Calu3 (cell line): ENCODE measurements at regions not wholly inside any gene's neighbourhood (a gene's known extent, or its start where the extent isn't known, plus 50 kb on each side); places are given as distances from the start of the nearest gene placed in this dataset.

Experiments used
- BruUV-seq: library from RNA; stranded (reverse); fragments of 400-500 nt; replicated peaks from 2 replicates; lab custom pipeline; 2021; lab: Mats Ljungman, UMichigan
- CTCF ChIA-PET: fragments of 300-600 bp; sonication (Branson Sonifier 250); formaldehyde crosslinking; loops from one replicate; lab custom pipeline; 2022; ENCODE audit warnings: antibody characterized with exemption; lab: Charles Lee
- DNase-seq: peaks from one replicate; pipeline ENCODE4 v3.0.0; 2022
- H3K27ac Mint-ChIP-seq: one replicate; pipeline ENCODE4 v1.8.0; 2022; ENCODE audit warnings: mixed read lengths; ENCODE audit not compliant: unreplicated experiment
- H3K27me3 Mint-ChIP-seq: one replicate; pipeline ENCODE4 v1.8.0; 2022; ENCODE audit warnings: mixed read lengths; ENCODE audit not compliant: unreplicated experiment
- H3K36me3 Mint-ChIP-seq: one replicate; pipeline ENCODE4 v1.8.0; 2022; ENCODE audit warnings: mild to moderate bottlenecking, moderate library complexity, mixed read lengths; ENCODE audit not compliant: insufficient read depth, unreplicated experiment
- H3K4me1 Mint-ChIP-seq: one replicate; pipeline ENCODE4 v1.8.0; 2022; ENCODE audit warnings: mild to moderate bottlenecking, low read depth, mixed read lengths; ENCODE audit not compliant: unreplicated experiment
- H3K4me3 Mint-ChIP-seq: one replicate; pipeline ENCODE4 v1.8.0; 2022; ENCODE audit warnings: mild to moderate bottlenecking, low read depth, moderate library complexity, mixed read lengths; ENCODE audit not compliant: unreplicated experiment
- H3K9me3 Mint-ChIP-seq: one replicate; pipeline ENCODE4 v1.8.0; 2022; ENCODE audit warnings: low read depth, mixed read lengths; ENCODE audit not compliant: unreplicated experiment
- intact Hi-C: fragments of 100-400 bp; cut with micrococcal nuclease; formaldehyde crosslinking; loops from one replicate; pipeline ENCODE4 v1.10.0; 2022; ENCODE audit not compliant: unreplicated experiment
- TF ChIP-seq, protein P1 (sequence below): fragments of 200-600 bp; IDR thresholded peaks from one replicate; pipeline ENCODE4 v1.8.0; 2022; ENCODE audit warnings: antibody characterized with exemption; ENCODE audit not compliant: unreplicated experiment

DNA sequence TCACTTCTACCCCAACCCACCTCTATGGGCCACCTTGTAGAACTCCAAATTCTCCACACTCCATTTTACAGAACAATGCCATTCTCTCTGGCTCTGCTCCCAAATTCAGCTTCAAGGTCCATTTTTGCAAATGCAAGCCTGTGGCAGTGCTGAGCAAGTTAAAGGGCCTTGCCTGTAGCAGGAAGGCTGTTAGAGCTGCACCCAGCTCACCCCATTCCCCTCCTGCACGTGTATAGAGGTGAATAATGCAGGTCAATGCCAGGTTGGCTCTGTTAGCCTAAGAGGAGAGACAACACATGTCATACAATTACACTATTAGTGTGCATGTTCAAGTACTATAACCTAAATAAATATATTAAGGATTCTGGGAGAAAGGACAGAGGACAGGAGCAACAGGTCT, 120.4 kb downstream of the TBX5 start:
- Mint-ChIP-seq H3K27me3 (no peaks in the 10 kb centered on the region), H3K27ac (no peak overlapping the region), H3K4me1 (no peaks in the 10 kb centered on the region), H3K36me3 (no peaks in the 10 kb centered on the region), H3K9me3 (peaks cover 4% of the 10 kb centered on the region), H3K4me3 (no peak overlapping the region)
- CTCF ChIA-PET, result no interaction called here
- no peak for DNase-seq
- TF ChIP-seq, protein P1, sequence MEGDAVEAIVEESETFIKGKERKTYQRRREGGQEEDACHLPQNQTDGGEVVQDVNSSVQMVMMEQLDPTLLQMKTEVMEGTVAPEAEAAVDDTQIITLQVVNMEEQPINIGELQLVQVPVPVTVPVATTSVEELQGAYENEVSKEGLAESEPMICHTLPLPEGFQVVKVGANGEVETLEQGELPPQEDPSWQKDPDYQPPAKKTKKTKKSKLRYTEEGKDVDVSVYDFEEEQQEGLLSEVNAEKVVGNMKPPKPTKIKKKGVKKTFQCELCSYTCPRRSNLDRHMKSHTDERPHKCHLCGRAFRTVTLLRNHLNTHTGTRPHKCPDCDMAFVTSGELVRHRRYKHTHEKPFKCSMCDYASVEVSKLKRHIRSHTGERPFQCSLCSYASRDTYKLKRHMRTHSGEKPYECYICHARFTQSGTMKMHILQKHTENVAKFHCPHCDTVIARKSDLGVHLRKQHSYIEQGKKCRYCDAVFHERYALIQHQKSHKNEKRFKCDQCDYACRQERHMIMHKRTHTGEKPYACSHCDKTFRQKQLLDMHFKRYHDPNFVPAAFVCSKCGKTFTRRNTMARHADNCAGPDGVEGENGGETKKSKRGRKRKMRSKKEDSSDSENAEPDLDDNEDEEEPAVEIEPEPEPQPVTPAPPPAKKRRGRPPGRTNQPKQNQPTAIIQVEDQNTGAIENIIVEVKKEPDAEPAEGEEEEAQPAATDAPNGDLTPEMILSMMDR, result no peak
- BruUV-seq, result no TSS peak
- intact Hi-C loops, result no loop called here

DNA sequence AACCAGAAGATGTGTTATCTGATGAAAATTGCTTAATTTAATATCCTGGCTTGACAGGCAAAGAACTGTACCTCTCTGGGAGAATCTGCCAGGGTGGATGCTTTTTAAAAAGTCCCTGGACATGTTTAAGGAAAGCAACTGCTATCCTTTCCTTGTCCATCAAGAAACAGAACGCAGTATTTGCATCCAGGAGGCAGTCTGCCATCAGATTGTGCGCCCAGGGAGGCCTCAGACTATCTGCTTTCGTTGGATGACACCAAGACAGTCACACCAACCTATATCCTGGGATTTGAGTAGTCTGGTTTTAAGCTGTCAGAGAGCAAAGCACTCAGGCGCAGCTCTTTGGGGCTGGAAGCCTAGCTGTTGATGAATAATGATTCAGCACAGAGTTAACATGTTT, 121.9 kb downstream of the TBX5 start:
- no peak overlapping the region for H3K4me3 Mint-ChIP-seq
- no TSS peak for BruUV-seq

DNA sequence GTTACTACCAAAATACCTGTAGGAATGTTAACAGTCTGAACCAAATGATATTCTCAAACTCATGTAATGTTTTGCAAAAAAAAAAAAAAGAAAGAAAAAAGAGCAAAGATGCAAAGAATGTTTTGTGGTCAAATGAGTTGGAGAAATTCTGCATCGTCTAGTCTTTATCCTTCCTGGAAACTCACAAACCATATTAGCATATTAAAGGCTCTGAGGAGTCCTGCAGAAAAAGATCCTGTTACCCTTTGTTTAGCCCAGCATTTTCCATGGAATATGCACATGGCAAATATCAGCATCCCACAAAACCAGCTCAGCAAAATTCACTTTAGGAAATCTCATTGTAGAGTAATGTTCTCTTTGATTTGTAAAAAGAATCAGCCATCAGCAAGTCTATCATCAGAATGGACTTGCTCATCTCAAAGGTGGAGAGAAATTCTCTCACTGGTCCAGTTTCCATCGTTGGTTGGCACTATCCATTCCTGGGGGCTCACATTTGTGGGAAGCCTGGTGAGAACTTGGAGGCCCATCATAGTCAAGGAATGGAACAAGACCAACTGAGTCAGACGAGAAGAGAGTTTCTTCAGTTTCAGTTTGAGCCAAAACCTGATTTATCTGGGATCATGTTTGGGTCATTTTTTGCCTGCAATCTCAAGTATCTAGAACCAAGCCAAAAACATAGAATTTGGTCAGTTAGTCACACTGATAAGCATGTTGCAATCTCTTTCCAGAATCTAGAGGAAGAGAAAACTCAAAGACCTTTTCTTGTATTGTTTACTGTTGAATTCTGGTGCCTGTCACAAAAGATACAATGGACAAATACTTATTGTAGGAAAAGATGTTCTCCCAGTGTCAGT, 129.8 kb downstream of the TBX5 start:
- no peaks in the 10 kb centered on the region for H3K36me3 Mint-ChIP-seq
- H3K4me1 Mint-ChIP-seq, result no peaks in the 10 kb centered on the region
- intact Hi-C loops, result no loop called here
- CTCF ChIA-PET, result no interaction called here
- TF ChIP-seq, protein P1, result no peak
- peaks cover 12% of the 10 kb centered on the region for H3K9me3 Mint-ChIP-seq
- DNase-seq, result no peak
- no peaks in the 10 kb centered on the region for H3K27me3 Mint-ChIP-seq
- no TSS peak for BruUV-seq
- H3K27ac Mint-ChIP-seq, result no peak overlapping the region
- H3K4me3 Mint-ChIP-seq, result no peak overlapping the region

More for the DNA sequence above, 121.9 kb downstream of the TBX5 start:
- Mint-ChIP-seq H3K27me3 (no peaks in the 10 kb centered on the region), H3K27ac (no peak overlapping the region), H3K36me3 (no peaks in the 10 kb centered on the region), H3K4me1 (no peaks in the 10 kb centered on the region), H3K9me3 (peaks cover 9% of the 10 kb centered on the region)
- CTCF ChIA-PET, result no interaction called here
- no peak for DNase-seq
- intact Hi-C loops, result no loop called here
- TF ChIP-seq, protein P1, result no peak

DNA sequence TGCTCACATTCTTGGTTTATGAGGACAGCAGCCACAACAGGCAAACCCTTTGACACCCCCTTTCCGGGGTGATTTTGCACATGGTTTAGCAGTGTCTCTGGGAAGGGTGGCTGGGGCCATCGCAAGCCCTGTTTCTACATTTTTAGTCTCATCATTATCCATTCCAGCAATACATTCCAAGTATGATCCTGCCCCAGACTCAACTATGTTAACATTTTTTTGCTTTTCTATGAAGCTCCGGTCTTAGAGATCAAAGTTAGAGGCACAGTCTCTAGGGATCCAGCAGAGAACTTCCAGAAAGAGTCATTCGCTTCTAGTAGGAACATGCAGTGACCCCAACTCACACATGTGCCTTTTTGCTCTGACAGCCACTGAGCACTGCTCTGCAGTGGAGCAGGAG, 130.9 kb downstream of the TBX5 start:
- peaks cover 14% of the 10 kb centered on the region for H3K9me3 Mint-ChIP-seq
- no peak overlapping the region for H3K4me3 Mint-ChIP-seq
- H3K4me1 Mint-ChIP-seq, result no peaks in the 10 kb centered on the region

More for the DNA sequence above, 130.9 kb downstream of the TBX5 start:
- no peak overlapping the region for H3K27ac Mint-ChIP-seq
- no peaks in the 10 kb centered on the region for H3K36me3 Mint-ChIP-seq
- DNase-seq, result no peak
- TF ChIP-seq, protein P1, result no peak
- intact Hi-C loops, result no loop called here
- BruUV-seq, result no TSS peak
- no peaks in the 10 kb centered on the region for H3K27me3 Mint-ChIP-seq
- CTCF ChIA-PET, result no interaction called here
